H1 (cell line): ENCODE measurements at regions not wholly inside any gene's neighbourhood (a gene's known extent, or its start where the extent isn't known, plus 50 kb on each side); places are given as distances from the start of the nearest gene placed in this dataset.

ENCODE experiments used
- ATF3 ChIP-seq: IDR thresholded peaks from 2 replicates; pipeline ENCODE4 v1.6.1; 2011; ENCODE audit warnings: low read depth, mild to moderate bottlenecking, low read length; ENCODE audit not compliant: insufficient read depth
- CHD2 ChIP-seq: IDR thresholded peaks from 2 replicates; pipeline ENCODE4 v1.6.1; 2012; ENCODE audit warnings: low read length, improper control_type of control experiment
- CTCF ChIP-seq, 3 experiments: IDR thresholded peaks; 1 replicate in 2 of 3; 2 replicates in 1 of 3; pipeline versions ENCODE4 v1.5.1 to v1.6.1; 2011; ENCODE audit warnings: low read length in 3 of 3, mild to moderate bottlenecking in 3 of 3, inconsistent platforms in 2 of 3, low read depth in 1 of 3, moderate library complexity in 1 of 3; ENCODE audit not compliant: insufficient read depth in 1 of 3; ENCODE audit errors: control extremely low read depth in 1 of 3
- EP300 ChIP-seq, 2 experiments: IDR thresholded peaks; 1 replicate in 1 of 2; 2 replicates in 1 of 2; pipeline ENCODE4 v1.6.1; 2011 to 2012; ENCODE audit warnings: low read depth in 2 of 2, low read length in 2 of 2, mild to moderate bottlenecking in 2 of 2, borderline replicate concordance in 1 of 2, inconsistent platforms in 1 of 2, moderate library complexity in 1 of 2
- EZH2 ChIP-seq: fragments of 200-600 bp; sonication (generic); IDR thresholded peaks from 2 replicates; pipeline ENCODE4 v1.7.1; 2012; ENCODE audit warnings: low read depth, mild to moderate bottlenecking, moderate library complexity, low read length, inconsistent platforms; ENCODE audit not compliant: severe bottlenecking
- HDAC6 ChIP-seq: IDR thresholded peaks from one replicate; pipeline ENCODE4 v1.7.1; 2012; ENCODE audit warnings: low read depth, mild to moderate bottlenecking, inconsistent platforms, low read length, moderate library complexity
- JUN ChIP-seq: IDR thresholded peaks from 2 replicates; pipeline ENCODE4 v1.6.1; 2011; ENCODE audit warnings: low read depth, mild to moderate bottlenecking, improper control_type of control experiment, low read length
- MAFK ChIP-seq: IDR thresholded peaks from 2 replicates; pipeline ENCODE4 v1.6.1; 2012; ENCODE audit warnings: low read depth, mild to moderate bottlenecking, improper control_type of control experiment, low read length
- MAX ChIP-seq: IDR thresholded peaks from 2 replicates; pipeline ENCODE4 v1.6.1; 2012; ENCODE audit warnings: inconsistent platforms
- POLR2AphosphoS5 ChIP-seq: IDR thresholded peaks from 2 replicates; pipeline ENCODE4 v1.6.1; 2011; ENCODE audit warnings: low read depth, low read length
- POU5F1 ChIP-seq: IDR thresholded peaks from 2 replicates; pipeline ENCODE4 v1.6.1; 2011; ENCODE audit warnings: low read depth, mild to moderate bottlenecking, low read length, moderate library complexity
- RAD21 ChIP-seq, 2 experiments: IDR thresholded peaks in 1 of 2; conservative IDR thresholded peaks in 1 of 2; 2 replicates each; pipeline ENCODE4 v1.6.1; 2011; ENCODE audit warnings: low read depth in 2 of 2, low read length in 2 of 2, improper control_type of control experiment in 1 of 2, inconsistent platforms in 1 of 2, mild to moderate bottlenecking in 1 of 2, moderate library complexity in 1 of 2
- SP1 ChIP-seq: IDR thresholded peaks from 2 replicates; pipeline ENCODE4 v1.6.1; 2011; ENCODE audit warnings: low read depth, low read length
- YY1 ChIP-seq: IDR thresholded peaks from 2 replicates; pipeline ENCODE4 v1.6.1; 2011; ENCODE audit warnings: low read depth, mild to moderate bottlenecking, low read length

GRCh38 chr17:52721910-52722309 is 563.4 kb upstream of the CA10 start:
- TF ChIP-seq HDAC6 (no peak), CTCF (IDR thresholded peaks at IDR 0.05; ENCODE audit: control extremely low read depth in 1 of 3, insufficient read depth in 1 of 3, low read depth in 1 of 3, low read length in 3 of 3) (no peak), MAFK (no peak), JUN (no peak), EP300 (IDR thresholded peaks at IDR 0.05; ENCODE audit: borderline replicate concordance in 1 of 2, low read depth in 2 of 2, low read length in 2 of 2) (no peak), MAX (no peak), EZH2 (no peak), POLR2AphosphoS5 (no peak), RAD21 (IDR thresholded peaks at IDR 0.05 in 1 of 2, conservative IDR thresholded peaks at IDR 0.05 in 1 of 2; ENCODE audit: low read depth in 2 of 2, low read length in 2 of 2) (no peak), POU5F1 (no peak), ATF3 (no peak), SP1 (no peak), YY1 (no peak), CHD2 (no peak)
